HG03575 (cell line): ENCODE measurements at regions not wholly inside any gene's neighbourhood (a gene's known extent, or its start where the extent isn't known, plus 50 kb on each side); places are given as distances from the start of the nearest gene placed in this dataset.

ENCODE experiments used
- ATAC-seq: cut with Tn5 transposase; IDR thresholded peaks from one replicate; pipeline ENCODE4 v1.9.1; 2021; ENCODE audit not compliant: unreplicated experiment, insufficient number of reproducible peaks, low FRiP score; ENCODE audit errors: extremely low read depth

- ATAC-seq: no peak
Observed at GRCh38 chr5:91690921-91691320, 307.8 kb upstream of the ARRDC3 start.

- no peak for ATAC-seq
Observed at GRCh38 chr5:91687430-91687829, 304.3 kb upstream of the ARRDC3 start.

GRCh38 chr5:91684625-91685024 is 301.5 kb upstream of the ARRDC3 start:
- ATAC-seq: no peak

- no peak for ATAC-seq
Observed at GRCh38 chr5:91670563-91670962, 287.4 kb upstream of the ARRDC3 start.

GRCh38 chr5:91670122-91670521 is 287.0 kb upstream of the ARRDC3 start:
- no peak for ATAC-seq

- ATAC-seq: no peak
Observed at GRCh38 chr5:91668261-91668660, 285.1 kb upstream of the ARRDC3 start.

GRCh38 chr5:91652678-91653077 is 269.6 kb upstream of the ARRDC3 start:
- ATAC-seq: no peak

GRCh38 chr5:91651704-91652103 is 268.6 kb upstream of the ARRDC3 start:
- no peak for ATAC-seq

GRCh38 chr5:91645347-91645746 is 262.2 kb upstream of the ARRDC3 start:
- no peak for ATAC-seq

GRCh38 chr5:91643797-91644196 is 260.7 kb upstream of the ARRDC3 start:
- ATAC-seq: no peak

- no peak for ATAC-seq
Observed at GRCh38 chr5:91642581-91642980, 259.5 kb upstream of the ARRDC3 start.

GRCh38 chr5:91641730-91642350 is 258.7 kb upstream of the ARRDC3 start:
- no peak for ATAC-seq

GRCh38 chr5:91639744-91640143 is 256.6 kb upstream of the ARRDC3 start:
- ATAC-seq: no peak

- ATAC-seq: no peak
Observed at GRCh38 chr5:91638010-91638409, 254.9 kb upstream of the ARRDC3 start.

- ATAC-seq: no peak
Observed at GRCh38 chr5:91635950-91636734, 253.0 kb upstream of the ARRDC3 start.

GRCh38 chr5:91632871-91633270 is 249.8 kb upstream of the ARRDC3 start:
- ATAC-seq: no peak

GRCh38 chr5:91611746-91612145 is 228.6 kb upstream of the ARRDC3 start:
- no peak for ATAC-seq

- no peak for ATAC-seq
Observed at GRCh38 chr5:91607675-91608074, 224.6 kb upstream of the ARRDC3 start.

GRCh38 chr5:91599863-91600262 is 216.7 kb upstream of the ARRDC3 start:
- ATAC-seq: no peak

- no peak for ATAC-seq
Observed at GRCh38 chr5:91598216-91598615, 215.1 kb upstream of the ARRDC3 start.

GRCh38 chr5:91595424-91595823 is 212.3 kb upstream of the ARRDC3 start:
- ATAC-seq: no peak
